Thyroid gland (tissue), 4 donors: ENCODE measurements at regions not wholly inside any gene's neighbourhood (a gene's known extent, or its start where the extent isn't known, plus 50 kb on each side); places are given as distances from the start of the nearest gene placed in this dataset.

Experiments used
- POLR2A ChIP-seq, 2 donors: fragments of 450-650 bp; IDR thresholded peaks; one replicate each; pipeline ENCODE4 v1.6.1; 2017; ENCODE audit warnings: antibody characterized with exemption in 2 of 2, mild to moderate bottlenecking in 2 of 2, moderate library complexity in 1 of 2
- TF ChIP-seq, protein P1 (sequence below), 6 experiments: fragments of 200-600 bp in 3 of 6; fragments of 450-650 bp in 3 of 6; sonication (generic) in 3 of 6; IDR thresholded peaks; one replicate each; pipeline ENCODE4 v1.5.1; 2016 to 2019; ENCODE audit warnings: antibody characterized with exemption in 6 of 6, mild to moderate bottlenecking in 2 of 6, inconsistent platforms in 1 of 6, moderate library complexity in 1 of 6

DNA sequence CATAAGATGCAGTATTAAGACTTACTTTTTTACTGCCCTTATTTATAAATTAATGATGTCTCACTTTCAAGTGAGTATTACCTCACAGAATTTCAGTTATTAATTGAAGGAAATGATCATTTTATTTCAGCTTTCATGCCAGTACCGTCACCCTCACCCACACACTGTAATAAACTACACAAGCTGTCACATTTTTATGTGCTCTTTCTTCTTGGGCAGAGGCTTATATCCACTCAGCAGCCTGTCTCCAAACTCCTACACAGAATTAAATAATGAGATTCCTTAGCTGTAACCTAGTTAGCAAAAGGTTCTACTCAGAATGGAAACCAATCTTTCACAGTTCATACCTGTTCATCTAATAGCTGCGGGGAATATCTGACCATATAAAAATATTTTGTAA is 1915.8 kb upstream of the CDH6 start:
- no peak for TF ChIP-seq POLR2A (IDR thresholded peaks at IDR 0.05)
- TF ChIP-seq, protein P1, sequence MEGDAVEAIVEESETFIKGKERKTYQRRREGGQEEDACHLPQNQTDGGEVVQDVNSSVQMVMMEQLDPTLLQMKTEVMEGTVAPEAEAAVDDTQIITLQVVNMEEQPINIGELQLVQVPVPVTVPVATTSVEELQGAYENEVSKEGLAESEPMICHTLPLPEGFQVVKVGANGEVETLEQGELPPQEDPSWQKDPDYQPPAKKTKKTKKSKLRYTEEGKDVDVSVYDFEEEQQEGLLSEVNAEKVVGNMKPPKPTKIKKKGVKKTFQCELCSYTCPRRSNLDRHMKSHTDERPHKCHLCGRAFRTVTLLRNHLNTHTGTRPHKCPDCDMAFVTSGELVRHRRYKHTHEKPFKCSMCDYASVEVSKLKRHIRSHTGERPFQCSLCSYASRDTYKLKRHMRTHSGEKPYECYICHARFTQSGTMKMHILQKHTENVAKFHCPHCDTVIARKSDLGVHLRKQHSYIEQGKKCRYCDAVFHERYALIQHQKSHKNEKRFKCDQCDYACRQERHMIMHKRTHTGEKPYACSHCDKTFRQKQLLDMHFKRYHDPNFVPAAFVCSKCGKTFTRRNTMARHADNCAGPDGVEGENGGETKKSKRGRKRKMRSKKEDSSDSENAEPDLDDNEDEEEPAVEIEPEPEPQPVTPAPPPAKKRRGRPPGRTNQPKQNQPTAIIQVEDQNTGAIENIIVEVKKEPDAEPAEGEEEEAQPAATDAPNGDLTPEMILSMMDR (IDR thresholded peaks at IDR 0.05), result no peak
